IMR-90 (cell line): ENCODE measurements at regions not wholly inside any gene's neighbourhood (a gene's known extent, or its start where the extent isn't known, plus 50 kb on each side); places are given as distances from the start of the nearest gene placed in this dataset.

ENCODE experiments used
- CEBPB ChIP-seq: IDR thresholded peaks from 2 replicates; pipeline ENCODE4 v1.6.1; 2012; ENCODE audit warnings: low read depth, low read length, improper control_type of control experiment
- FOS ChIP-seq: fragments of 150-350 bp; IDR thresholded peaks from 2 replicates; pipeline ENCODE4 v1.6.1; 2016; ENCODE audit warnings: low read depth, low read length
- MXI1 ChIP-seq: IDR thresholded peaks from 2 replicates; pipeline ENCODE4 v1.6.1; 2012; ENCODE audit warnings: low read depth, mild to moderate bottlenecking, low read length, moderate library complexity, borderline replicate concordance
- POLR2A ChIP-seq: IDR thresholded peaks from 2 replicates; pipeline ENCODE4 v1.6.1; 2012; ENCODE audit warnings: mild to moderate bottlenecking, low read depth, low read length
- RAD21 ChIP-seq: IDR thresholded peaks from 2 replicates; pipeline ENCODE4 v1.6.1; 2012; ENCODE audit warnings: low read length, improper control_type of control experiment
- SMC3 ChIP-seq: fragments of 150-350 bp; IDR thresholded peaks from 2 replicates; pipeline ENCODE4 v1.6.1; 2016; ENCODE audit warnings: low read depth, mild to moderate bottlenecking, antibody characterized with exemption, low read length, moderate library complexity
- TF ChIP-seq, protein P1 (sequence below): conservative IDR thresholded peaks from 2 replicates; pipeline ENCODE4 v1.5.1; 2012; ENCODE audit warnings: mild to moderate bottlenecking, low read depth, low read length, improper control_type of control experiment
- TF ChIP-seq, protein P2 (sequence below): fragments of 150-350 bp; IDR thresholded peaks from 2 replicates; pipeline ENCODE4 v1.6.1; 2017; ENCODE audit warnings: mild to moderate bottlenecking, antibody characterized with exemption, low read length, low read depth

DNA sequence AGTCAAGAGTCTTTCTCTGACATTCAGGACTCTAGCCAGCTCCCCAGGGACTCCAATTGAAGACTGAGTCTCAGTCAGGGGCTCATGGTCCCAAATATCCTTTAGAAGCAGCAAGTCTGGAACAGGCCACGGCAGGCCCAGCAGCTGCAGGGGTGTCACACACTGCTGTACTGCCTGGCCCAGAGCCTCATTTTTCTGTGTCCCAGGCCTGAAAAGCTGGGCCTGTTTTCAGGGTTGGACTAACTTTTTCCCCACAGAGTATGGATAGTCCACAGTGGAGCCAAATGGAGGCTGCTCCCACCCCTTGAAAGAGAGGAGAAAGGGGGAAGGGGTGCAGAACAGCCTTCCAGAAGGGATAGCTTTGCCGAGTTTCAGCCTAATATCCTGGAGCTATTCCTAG, 146.8 kb upstream of the NALF2 start:
- TF ChIP-seq, protein P1, sequence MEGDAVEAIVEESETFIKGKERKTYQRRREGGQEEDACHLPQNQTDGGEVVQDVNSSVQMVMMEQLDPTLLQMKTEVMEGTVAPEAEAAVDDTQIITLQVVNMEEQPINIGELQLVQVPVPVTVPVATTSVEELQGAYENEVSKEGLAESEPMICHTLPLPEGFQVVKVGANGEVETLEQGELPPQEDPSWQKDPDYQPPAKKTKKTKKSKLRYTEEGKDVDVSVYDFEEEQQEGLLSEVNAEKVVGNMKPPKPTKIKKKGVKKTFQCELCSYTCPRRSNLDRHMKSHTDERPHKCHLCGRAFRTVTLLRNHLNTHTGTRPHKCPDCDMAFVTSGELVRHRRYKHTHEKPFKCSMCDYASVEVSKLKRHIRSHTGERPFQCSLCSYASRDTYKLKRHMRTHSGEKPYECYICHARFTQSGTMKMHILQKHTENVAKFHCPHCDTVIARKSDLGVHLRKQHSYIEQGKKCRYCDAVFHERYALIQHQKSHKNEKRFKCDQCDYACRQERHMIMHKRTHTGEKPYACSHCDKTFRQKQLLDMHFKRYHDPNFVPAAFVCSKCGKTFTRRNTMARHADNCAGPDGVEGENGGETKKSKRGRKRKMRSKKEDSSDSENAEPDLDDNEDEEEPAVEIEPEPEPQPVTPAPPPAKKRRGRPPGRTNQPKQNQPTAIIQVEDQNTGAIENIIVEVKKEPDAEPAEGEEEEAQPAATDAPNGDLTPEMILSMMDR, result no peak
- TF ChIP-seq CEBPB, result no peak
- TF ChIP-seq POLR2A, result no peak
- TF ChIP-seq, protein P2, sequence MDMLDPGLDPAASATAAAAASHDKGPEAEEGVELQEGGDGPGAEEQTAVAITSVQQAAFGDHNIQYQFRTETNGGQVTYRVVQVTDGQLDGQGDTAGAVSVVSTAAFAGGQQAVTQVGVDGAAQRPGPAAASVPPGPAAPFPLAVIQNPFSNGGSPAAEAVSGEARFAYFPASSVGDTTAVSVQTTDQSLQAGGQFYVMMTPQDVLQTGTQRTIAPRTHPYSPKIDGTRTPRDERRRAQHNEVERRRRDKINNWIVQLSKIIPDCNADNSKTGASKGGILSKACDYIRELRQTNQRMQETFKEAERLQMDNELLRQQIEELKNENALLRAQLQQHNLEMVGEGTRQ, result no peak
- TF ChIP-seq SMC3, result no peak
- TF ChIP-seq MXI1, result no peak
- TF ChIP-seq FOS, result no peak
- no peak for TF ChIP-seq RAD21
